PC-3 (cell line): ENCODE measurements at regions not wholly inside any gene's neighbourhood (a gene's known extent, or its start where the extent isn't known, plus 50 kb on each side); places are given as distances from the start of the nearest gene placed in this dataset.

Experiments used
- EZH2 ChIP-seq: fragments of 300-600 bp; sonication (generic); IDR thresholded peaks from one replicate; pipeline ENCODE4 v1.6.1; 2017; ENCODE audit warnings: antibody characterized with exemption, mild to moderate bottlenecking, low read length; ENCODE audit not compliant: unreplicated experiment
- EZH2phosphoT487 ChIP-seq: fragments of 300-600 bp; sonication (generic); IDR thresholded peaks from 2 replicates; pipeline ENCODE4 v1.6.1; 2018; ENCODE audit warnings: mild to moderate bottlenecking, antibody characterized with exemption, low read length, borderline replicate concordance
- TF ChIP-seq, protein P1 (sequence below): fragments of 300-600 bp; sonication (generic); conservative IDR thresholded peaks from 2 replicates; pipeline ENCODE4 v1.5.1; 2017; ENCODE audit warnings: antibody characterized with exemption, low read depth, mild to moderate bottlenecking, low read length

DNA sequence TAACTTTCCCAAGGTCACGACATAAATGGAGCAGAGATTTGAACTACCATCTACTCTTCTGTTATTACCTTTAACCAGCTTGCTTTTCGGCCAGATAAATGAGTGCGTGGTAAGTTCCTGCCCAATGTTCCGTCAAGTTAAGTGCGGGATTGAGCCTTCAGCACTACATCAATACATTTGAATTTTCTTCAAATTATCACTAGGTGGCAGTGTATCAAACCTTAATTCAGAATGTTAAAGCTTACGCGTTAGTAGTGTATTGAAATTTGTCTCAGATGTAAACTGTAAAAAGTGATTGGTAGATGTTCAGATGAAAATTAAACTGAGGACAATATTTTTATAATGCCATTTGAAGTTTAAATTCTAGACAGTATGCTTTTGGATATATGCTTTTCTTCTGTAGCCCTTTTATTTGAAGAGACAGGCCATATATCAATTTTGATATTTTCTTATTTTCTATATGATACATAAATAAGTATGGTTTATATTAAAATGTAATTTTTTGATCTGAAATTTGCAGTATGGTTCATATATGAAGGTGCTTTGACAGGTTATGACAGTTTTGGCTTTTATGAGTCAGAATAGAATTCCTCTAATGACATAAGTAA is 681.3 kb downstream of the ADCYAP1 start:
- TF ChIP-seq, protein P1, sequence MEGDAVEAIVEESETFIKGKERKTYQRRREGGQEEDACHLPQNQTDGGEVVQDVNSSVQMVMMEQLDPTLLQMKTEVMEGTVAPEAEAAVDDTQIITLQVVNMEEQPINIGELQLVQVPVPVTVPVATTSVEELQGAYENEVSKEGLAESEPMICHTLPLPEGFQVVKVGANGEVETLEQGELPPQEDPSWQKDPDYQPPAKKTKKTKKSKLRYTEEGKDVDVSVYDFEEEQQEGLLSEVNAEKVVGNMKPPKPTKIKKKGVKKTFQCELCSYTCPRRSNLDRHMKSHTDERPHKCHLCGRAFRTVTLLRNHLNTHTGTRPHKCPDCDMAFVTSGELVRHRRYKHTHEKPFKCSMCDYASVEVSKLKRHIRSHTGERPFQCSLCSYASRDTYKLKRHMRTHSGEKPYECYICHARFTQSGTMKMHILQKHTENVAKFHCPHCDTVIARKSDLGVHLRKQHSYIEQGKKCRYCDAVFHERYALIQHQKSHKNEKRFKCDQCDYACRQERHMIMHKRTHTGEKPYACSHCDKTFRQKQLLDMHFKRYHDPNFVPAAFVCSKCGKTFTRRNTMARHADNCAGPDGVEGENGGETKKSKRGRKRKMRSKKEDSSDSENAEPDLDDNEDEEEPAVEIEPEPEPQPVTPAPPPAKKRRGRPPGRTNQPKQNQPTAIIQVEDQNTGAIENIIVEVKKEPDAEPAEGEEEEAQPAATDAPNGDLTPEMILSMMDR: peak; percentile 73
- TF ChIP-seq EZH2 (no peak), EZH2phosphoT487 (no peak)
